ENCODE measurements at regions not wholly inside any gene's neighbourhood (a gene's known extent, or its start where the extent isn't known, plus 50 kb on each side); places are given as distances from the start of the nearest gene placed in this dataset.

GRCh38 chr2:129728035-129728972, 251.2 kb upstream of the RAB6C start:
- no peak overlapping the region for H3K27ac ChIP-seq
- no peak for TF ChIP-seq CTCF (conservative IDR thresholded peaks at IDR 0.05)

GRCh38 chr2:129729011-129729410, 250.5 kb upstream of the RAB6C start:
- TF ChIP-seq CTCF (conservative IDR thresholded peaks at IDR 0.05), result no peak
- no peak overlapping the region for H3K27ac ChIP-seq

GRCh38 chr2:129729646-129730045, 249.8 kb upstream of the RAB6C start:
- no peak for TF ChIP-seq CTCF (conservative IDR thresholded peaks at IDR 0.05)
- H3K27ac ChIP-seq, result no peak overlapping the region

- H3K27ac ChIP-seq, result no peak overlapping the region
- no peak for TF ChIP-seq CTCF (conservative IDR thresholded peaks at IDR 0.05)
Observed at GRCh38 chr2:129730979-129731378, 248.5 kb upstream of the RAB6C start.

GRCh38 chr2:129731907-129732629, 247.4 kb upstream of the RAB6C start:
- no peak for TF ChIP-seq CTCF (conservative IDR thresholded peaks at IDR 0.05)
- no peak overlapping the region for H3K27ac ChIP-seq

GRCh38 chr2:129732630-129733026, 246.8 kb upstream of the RAB6C start:
- H3K27ac ChIP-seq, result no peak overlapping the region
- no peak for TF ChIP-seq CTCF (conservative IDR thresholded peaks at IDR 0.05)

GRCh38 chr2:129733041-129733440, 246.4 kb upstream of the RAB6C start:
- no peak for TF ChIP-seq CTCF (conservative IDR thresholded peaks at IDR 0.05)
- H3K27ac ChIP-seq, result no peak overlapping the region

Measured in VCaP (cell line).